ENCODE measurements at regions not wholly inside any gene's neighbourhood (a gene's known extent, or its start where the extent isn't known, plus 50 kb on each side); places are given as distances from the start of the nearest gene placed in this dataset.

DNA sequence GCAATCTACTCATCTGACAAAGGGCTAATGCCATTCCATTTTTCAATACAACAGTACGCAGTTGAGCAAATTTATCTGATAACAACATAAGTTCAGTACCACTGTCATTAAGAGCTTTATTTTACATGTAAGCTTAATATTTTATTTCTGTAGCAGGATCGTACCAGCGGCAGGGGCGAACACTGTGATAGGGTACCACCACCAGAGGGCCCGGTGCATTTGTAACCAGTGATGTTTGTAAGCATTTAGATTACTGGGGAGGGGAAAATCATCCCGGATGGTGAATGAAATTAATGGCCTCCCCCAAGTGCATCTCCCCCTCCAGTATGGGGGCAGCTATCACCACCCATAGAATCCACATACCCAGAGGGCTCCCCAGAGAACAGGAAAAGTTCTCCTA is 179.0 kb downstream of the ADGRA3 start:
- DNase-seq (ENCODE audit: low read depth in 2 of 2) = no peak

GRCh38 chr4:22334155-22334554 is 181.7 kb downstream of the ADGRA3 start:
- DNase-seq (ENCODE audit: low read depth in 2 of 2) = no peak

- no peak for DNase-seq (ENCODE audit: low read depth in 2 of 2)
These were observed 191.4 kb downstream of the ADGRA3 start for GRCh38 chr4:22324422-22324821.

GRCh38 chr4:22323691-22324090 is 192.2 kb downstream of the ADGRA3 start:
- no peak for DNase-seq (ENCODE audit: low read depth in 2 of 2)

GRCh38 chr4:22322996-22323395 is 192.9 kb downstream of the ADGRA3 start:
- DNase-seq (ENCODE audit: low read depth in 2 of 2) = no peak

- DNase-seq (ENCODE audit: low read depth in 2 of 2) = no peak
These were observed 200.2 kb downstream of the ADGRA3 start for GRCh38 chr4:22315628-22316027.

DNA sequence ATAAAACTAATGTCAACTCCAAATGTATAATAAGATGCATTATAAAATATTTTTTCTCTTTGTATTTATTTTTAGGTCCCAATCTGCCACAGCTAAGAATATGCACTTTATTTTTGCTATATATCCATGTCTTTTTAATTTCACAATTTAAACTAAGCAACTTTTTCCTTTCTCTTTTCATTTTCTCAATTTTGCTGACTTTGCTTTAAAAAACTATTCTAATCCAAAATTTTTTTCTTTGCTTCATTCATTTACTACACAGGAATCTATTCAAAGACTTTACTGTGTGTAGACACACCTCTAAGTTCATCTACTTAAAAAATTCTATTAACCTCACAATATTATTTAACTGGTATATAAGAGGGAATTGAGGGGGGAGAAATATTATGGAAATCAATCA is 201.9 kb downstream of the ADGRA3 start:
- DNase-seq (ENCODE audit: low read depth in 2 of 2) = no peak

DNA sequence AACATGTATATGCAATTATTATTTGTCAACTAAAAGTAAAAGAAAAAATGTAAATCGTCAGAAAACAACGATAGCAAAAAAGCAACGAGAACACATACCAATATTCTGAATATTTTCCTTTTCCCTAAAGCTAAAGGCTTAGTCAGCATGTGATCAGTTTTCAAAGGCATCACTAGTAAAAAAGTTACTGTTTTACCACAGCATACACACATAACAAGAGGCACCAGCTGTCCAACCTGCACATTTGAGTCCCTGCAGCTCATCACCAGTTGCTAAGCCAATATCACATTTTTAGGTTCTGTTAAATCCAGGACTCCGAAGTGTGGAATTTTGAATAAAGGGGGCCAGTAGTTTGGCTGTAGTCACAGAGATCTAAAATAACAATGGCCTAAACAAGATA is 203.8 kb downstream of the ADGRA3 start:
- no peak for DNase-seq (ENCODE audit: low read depth in 2 of 2)

- DNase-seq (ENCODE audit: low read depth in 2 of 2) = no peak
These were observed 214.6 kb downstream of the ADGRA3 start for GRCh38 chr4:22301253-22301652.

DNA sequence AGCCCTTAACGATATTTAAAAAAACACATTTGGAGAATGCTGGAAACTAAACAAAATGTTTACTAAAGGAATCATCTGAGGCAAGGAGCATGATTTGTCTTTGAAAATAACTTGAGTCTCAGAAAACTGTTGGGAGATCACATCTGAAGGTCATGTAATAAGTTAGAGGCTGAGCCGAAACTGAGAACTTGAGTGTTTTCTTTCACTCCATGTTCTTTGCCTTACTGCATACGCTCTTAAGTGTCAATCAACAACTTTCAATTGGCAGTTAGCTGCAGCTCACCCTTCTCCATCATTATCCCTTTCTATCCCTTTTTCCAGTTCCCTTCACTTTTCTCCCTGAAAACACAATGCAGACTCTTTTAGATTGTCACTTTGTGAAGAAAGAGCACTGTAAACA is 216.2 kb downstream of the ADGRA3 start:
- no peak for DNase-seq (ENCODE audit: low read depth in 2 of 2)

DNA sequence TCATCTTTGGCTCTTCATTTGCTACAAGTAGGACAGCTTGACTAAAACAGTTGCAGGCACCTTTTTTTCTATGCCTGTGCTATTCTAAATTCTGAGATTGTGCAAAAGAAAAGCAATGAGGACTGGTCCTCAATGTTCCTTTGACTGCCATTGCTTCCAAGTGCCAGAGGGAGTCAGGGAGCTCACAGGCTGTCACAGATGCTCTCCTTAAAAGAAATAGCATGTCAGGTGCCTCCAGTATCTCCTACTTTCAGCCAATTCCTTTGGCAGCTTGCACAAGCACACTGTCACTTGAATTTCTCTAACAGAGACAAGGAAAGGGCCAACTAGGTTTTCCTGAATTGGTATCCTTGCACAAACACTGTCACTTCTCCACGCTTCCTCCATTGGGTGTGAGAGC is 228.2 kb downstream of the ADGRA3 start:
- DNase-seq (ENCODE audit: low read depth in 2 of 2) = no peak

DNA sequence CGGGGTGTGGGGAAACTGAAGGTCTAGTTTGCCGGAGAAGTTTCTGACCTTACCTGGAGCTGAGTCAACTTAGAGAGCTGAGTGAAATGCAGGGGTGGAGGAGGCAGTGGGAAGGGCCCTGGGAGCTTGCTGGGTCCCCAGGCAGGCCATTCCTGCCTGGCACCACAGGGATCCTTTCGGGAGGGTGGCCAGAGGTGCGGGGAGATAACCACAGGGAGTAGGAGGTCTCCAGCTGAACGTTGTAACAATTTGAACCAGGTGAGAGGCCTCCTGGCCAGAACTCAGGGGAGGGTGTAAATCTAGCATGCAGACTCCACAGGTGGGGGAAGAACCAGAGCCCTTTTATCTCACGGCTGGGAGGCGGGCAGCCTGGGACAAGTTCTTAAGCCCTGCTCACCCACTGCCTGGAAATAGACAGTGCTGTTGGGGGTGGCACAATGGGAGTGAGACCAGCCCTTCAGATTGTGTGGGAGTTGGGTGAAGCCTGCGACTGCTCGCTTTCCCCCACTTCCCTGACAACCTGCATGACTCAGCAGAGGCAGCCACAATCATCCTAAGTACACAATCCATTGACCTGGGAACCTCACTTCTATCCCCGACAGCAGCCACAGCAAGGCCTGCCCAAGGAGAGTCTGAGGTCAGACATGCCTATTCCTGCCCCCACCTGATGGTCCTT is 247.4 kb downstream of the ADGRA3 start:
- DNase-seq (ENCODE audit: low read depth in 2 of 2) = no peak

DNA sequence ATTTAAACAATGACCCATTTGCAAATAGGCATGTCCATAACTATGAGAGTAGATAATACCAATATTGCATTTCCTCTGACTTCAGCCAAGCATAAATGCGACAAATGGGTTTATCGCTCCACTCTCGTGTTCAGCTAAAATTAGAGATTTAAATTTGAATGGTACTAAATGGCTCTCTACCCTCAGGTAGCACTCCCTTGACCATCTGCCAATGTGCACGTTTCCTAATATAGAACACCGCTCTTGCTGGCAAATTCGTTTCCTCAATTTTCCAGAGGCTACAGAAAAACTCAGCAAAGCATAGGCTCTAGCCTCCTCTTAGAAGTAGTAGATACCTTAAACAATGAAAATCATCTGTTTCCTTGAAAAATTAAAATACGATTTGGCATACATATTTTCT is 251.6 kb downstream of the ADGRA3 start:
- DNase-seq (ENCODE audit: low read depth in 2 of 2) = no peak

DNA sequence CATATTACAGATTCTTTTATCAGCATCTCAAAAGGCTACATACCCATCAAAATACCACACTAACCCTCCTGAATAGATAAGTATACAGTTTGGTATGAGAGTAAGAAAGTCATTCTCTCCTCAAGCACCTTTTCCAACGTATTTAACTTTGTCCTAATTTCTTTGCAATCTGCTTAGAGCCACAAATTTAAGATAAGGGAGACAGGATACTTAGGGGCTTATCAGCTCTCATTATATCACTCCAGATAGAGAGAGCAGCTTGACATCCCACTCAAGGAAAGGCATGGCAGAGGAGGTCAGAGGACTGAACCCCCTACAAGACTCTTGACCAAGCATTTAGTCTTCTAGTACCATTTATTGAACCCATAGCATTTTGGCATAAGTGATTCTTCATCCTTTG is 262.4 kb downstream of the ADGRA3 start:
- DNase-seq (ENCODE audit: low read depth in 2 of 2) = no peak

GRCh38 chr4:22246847-22247246 is 269.0 kb downstream of the ADGRA3 start:
- no peak for DNase-seq (ENCODE audit: low read depth in 2 of 2)

- DNase-seq (ENCODE audit: low read depth in 2 of 2) = no peak
These were observed 270.6 kb downstream of the ADGRA3 start for GRCh38 chr4:22245294-22245693.

- no peak for DNase-seq (ENCODE audit: low read depth in 2 of 2)
These were observed 274.5 kb downstream of the ADGRA3 start for GRCh38 chr4:22241415-22241814.

DNA sequence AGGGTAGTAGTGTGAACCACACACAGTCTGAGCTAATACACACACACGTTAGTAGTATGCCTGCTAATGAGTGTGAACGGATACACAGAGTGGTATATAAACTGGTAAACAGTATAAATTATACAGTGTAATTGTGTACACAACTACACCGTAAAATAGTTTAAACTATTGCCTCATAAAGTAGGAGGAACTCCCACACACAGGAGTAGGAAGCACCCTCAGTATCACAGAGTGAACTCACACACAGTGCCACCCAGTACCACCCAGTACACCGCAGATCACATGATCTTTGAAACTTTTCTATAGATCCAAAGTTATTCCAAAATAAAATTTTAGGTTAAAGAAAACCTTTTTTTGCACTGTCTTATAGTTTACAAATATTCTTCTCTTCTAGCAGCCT is 275.1 kb downstream of the ADGRA3 start:
- no peak for DNase-seq (ENCODE audit: low read depth in 2 of 2)

DNA sequence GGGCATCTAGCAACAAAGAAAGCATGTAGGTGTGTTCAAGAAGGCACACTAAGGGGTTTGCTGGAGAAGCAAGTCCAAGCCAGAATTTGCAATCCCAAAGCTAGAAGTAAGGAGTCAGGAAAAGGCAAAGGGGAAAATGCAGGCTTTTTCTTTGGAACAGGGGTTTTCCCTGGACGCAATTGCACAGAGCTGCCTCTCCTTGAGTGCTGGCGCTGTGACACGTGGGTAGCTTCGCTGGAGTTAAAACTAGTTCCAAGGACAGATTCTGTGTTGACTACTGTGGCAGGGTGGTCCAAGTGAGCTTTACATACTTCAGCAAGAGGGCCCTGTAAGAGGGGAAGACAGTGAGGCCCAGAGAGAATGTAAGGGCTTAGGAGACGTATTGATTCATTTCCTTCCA is 277.1 kb downstream of the ADGRA3 start:
- DNase-seq (ENCODE audit: low read depth in 2 of 2) = no peak

DNA sequence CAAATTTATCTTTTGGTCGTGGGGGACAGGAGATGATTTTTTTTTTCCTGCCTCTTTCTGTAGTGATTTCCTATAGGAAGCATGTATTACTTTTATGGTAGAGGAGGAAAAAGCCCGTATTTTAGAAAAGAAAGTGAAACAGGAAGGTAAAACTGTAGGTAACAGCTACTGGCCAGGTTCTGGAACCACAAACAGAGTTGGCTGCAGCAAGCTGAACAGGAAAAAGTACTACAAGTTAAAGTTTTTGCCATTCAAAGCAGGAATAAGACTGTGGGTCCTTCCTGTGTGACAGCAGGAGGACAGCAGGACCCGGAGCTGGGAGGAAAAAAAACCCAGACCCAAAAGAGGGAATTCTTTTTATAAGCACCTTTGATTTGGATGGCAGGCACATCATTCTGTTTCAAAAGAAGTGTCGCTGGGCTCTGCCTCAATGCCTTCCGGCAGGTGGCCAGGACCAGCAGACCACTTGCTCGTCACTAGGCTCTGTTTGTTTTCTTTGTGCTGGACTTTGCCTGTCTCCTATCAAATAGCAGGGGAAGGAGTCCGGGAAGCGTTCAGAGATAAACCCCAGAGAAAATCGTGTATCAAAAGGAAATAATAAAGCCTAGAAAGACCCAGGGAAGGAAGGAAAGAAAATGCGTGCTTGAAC is 277.9 kb downstream of the ADGRA3 start:
- no peak for DNase-seq (ENCODE audit: low read depth in 2 of 2)

GRCh38 chr4:22237155-22237751 is 278.6 kb downstream of the ADGRA3 start:
- peak; percentile 2 to 27 for DNase-seq (ENCODE audit: low read depth in 2 of 2)

DNA sequence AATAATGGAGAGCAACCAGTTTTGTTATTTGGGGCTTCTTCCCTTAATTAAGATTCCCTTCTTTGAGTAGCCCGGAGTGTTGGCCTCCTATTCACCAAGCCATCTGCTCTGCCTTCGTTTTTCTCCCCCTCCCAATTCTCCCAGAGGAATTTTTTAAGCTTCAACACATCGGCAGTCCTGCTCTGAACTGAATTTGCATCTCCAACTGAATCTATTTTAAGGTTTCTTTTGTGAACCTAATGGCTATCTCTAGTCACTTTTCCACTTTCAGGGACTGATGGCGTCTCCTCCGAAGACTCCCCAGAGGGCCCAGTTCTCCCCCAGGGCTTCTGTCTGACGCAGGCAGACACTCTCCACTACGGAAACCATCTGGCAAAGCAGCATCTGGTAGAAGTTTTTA is 280.2 kb downstream of the ADGRA3 start:
- no peak for DNase-seq (ENCODE audit: low read depth in 2 of 2)

DNA sequence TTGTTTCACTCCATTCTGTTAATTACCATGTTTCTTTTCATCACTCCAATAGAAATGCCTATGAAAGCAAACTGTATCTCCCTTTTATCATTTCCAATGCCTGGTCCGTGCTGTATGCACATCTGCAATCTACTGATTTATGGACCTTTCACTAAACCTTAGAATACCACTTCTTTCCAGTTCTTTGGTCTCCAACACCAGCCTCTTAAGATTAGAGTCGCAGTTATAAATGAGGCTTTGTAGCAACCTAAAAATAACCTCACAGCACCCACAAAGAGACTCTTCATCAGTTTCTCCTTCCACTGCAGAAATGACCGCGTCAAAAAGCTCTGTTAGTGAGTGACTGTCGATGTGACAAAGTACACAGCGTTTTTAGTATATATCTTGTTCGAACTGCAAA is 282.6 kb downstream of the ADGRA3 start:
- DNase-seq (ENCODE audit: low read depth in 2 of 2) = no peak

Data from stimulated activated CD8-positive, alpha-beta memory T cell treated with anti-CD3 and anti-CD28 coated beads, Interleukin-2, amount 100 ng/mL, for 48 hours (primary cell).